Fibroblast of lung (primary cell): ENCODE measurements at regions not wholly inside any gene's neighbourhood (a gene's known extent, or its start where the extent isn't known, plus 50 kb on each side); places are given as distances from the start of the nearest gene placed in this dataset.

Source experiments
- CTCF ChIP-seq, 2 donors: IDR thresholded peaks in 1 of 2; conservative IDR thresholded peaks in 1 of 2; 1 replicate in 1 of 2; 2 replicates in 1 of 2; pipeline ENCODE4 v1.5.1; 2011 to 2012; ENCODE audit warnings: low read length in 2 of 2, control low read depth in 1 of 2, inconsistent platforms in 1 of 2, low read depth in 1 of 2, mild to moderate bottlenecking in 1 of 2
- EZH2 ChIP-seq: IDR thresholded peaks from 2 replicates; pipeline ENCODE4 v1.5.1; 2012; ENCODE audit warnings: low read length, control low read depth, mild to moderate bottlenecking; ENCODE audit errors: missing control alignments

GRCh38 chr9:26457151-26457550, 435.5 kb downstream of the CAAP1 start:
- no peak for TF ChIP-seq CTCF (conservative IDR thresholded peaks at IDR 0.05 in 1 of 2, IDR thresholded peaks at IDR 0.05 in 1 of 2; ENCODE audit: low read depth in 1 of 2, low read length in 2 of 2)
- no peak for TF ChIP-seq EZH2
